ENCODE measurements at regions not wholly inside any gene's neighbourhood (a gene's known extent, or its start where the extent isn't known, plus 50 kb on each side); places are given as distances from the start of the nearest gene placed in this dataset.
"Not testable (repeated sequence)": the region's sequence is repeated elsewhere in the genome, so short reads cannot be mapped to it uniquely, and the experiment has no call there.

DNA sequence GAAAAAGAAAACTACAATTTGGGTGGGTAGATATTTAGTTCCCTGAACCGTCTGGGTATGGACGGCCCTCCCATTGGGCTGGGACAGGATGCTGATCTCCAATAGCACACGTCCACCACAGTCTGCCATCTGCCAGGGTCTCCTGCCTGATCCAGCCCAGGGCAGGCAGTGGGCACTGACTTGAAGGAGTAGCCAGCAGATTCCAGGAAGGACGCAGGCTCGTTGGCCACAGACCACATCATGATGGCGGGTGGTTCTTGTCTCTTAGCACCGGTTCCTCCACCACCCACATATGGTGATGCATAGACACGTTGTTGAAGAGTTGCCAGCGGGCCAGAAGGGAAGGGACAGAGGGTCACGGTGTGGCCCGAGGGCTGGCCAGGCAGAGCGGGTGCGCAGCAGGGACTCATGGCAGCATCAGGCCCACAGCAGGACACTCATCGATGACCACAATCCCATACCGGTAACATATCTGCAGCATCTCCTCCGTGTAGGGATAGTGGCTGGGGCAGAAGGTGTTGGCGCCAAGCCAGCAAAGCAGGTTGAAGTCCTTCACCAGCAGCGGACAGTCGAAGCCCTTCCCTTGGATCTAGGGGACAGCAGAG lies 155.8 kb upstream of the FAM174A start:
- DNase-seq (ENCODE audit: low read depth in 2 of 2) = not testable (repeated sequence)

DNA sequence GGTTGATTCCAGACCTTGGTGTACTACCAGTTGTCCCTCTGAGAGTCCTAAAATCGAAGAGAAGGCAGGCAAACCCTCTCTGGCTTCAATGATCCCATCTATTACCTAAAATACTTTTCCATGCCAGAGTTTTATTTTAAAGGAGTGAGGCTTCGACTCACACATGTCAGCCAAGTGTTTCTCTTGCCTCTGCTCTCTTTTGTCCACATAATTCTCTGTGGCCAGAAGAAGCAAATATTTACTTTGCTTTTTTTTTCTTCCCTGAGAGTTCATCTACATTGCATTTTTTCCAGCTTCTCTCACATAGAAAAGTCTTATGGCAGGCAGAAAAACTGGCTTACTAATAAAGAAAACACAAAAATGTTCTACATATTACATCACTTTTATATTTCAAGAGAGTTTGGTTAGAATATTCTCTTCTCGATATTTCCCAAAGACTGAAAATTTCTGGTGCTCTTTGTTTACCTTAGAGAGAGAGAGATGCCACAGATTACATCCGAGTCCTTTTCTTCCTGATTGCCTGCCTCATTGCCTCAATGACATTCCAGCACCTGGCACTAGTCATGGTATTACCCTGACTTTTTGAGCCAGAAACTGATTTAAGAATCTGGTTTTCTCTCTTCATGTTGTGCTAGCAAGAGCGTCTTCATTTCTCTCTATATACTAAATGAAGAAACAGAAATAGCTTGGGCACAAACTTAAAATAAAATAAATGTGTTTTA lies 170.3 kb upstream of the FAM174A start:
- DNase-seq (ENCODE audit: low read depth in 2 of 2) = not testable (repeated sequence)

DNA sequence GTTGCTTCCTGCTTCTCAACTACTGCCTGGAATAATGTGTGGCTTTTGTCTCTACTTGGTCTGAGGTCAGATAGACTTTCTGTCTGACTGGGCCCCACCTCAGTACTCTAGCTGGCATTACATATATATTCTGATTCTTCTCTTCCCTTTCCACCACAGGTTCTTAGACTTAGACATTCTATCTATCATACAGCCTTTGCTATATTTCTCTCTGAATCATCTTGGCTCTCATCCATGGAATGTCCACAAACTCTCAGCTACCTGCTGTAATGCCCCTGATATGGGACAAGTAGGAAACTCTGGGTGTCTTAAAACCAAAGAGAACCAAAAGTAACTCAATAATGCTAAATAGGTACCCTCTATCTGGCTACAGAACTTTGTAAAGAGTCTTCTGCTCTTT lies 170.8 kb upstream of the FAM174A start:
- DNase-seq (ENCODE audit: low read depth in 2 of 2) = not testable (repeated sequence)

DNA sequence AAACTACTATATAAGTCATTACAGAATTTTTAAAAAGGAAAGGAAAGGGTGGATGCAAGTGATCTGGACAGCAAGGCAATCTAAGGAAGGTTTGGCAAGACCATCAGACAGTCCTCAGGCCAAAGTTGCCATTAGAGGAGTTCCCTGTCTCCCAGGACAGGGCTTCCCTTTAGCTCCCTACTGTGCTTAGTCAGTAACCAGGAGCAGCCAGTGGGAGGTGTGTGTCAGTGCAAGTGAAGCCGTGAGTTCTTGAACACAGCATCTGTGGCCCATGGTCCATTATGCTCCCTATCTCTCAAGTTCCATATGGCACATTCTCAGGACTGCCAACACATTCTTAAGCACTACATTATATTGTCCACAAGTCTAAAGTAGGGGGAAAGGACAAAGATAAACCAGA lies 175.2 kb upstream of the FAM174A start:
- DNase-seq (ENCODE audit: low read depth in 2 of 2) = not testable (repeated sequence)

DNA sequence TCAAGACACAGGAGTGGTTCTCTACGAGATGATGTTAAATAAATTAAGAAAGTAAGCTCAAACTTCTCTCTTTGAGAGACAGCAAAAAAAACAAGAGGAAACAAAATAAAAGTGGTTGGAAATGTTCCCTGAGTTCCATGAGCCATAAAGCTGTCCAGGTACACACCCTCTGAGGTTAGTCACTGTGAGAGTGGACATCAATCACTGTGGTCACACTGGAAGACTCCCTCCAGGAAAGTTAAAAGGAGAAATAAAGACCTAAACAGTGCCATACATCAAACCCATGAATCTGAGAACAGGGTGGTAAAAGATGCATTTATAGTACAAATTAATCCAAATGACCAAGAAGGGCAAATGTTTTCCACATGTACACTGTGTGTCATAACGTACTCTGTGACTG lies 188.9 kb upstream of the FAM174A start:
- DNase-seq (ENCODE audit: low read depth in 2 of 2) = not testable (repeated sequence)

DNA sequence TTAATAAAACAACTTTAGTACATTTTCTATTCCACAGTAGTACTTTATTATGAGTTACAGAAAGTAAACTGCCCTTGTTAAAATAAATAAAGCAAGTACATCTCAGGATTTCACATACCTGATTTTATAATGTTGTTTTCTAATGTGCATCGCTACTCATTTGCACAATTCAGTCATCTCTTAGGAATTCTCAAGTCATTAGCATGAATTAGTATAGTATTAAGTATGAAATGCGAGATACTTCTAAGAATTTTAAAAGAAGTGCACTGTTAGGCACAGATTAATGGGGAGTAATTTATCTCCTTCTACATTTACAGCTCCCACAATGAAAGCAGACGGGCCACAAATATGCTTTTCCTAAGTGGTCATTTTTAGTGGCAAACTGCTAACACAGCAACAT lies 193.7 kb upstream of the FAM174A start:
- not testable (repeated sequence) for DNase-seq (ENCODE audit: low read depth in 2 of 2)

DNA sequence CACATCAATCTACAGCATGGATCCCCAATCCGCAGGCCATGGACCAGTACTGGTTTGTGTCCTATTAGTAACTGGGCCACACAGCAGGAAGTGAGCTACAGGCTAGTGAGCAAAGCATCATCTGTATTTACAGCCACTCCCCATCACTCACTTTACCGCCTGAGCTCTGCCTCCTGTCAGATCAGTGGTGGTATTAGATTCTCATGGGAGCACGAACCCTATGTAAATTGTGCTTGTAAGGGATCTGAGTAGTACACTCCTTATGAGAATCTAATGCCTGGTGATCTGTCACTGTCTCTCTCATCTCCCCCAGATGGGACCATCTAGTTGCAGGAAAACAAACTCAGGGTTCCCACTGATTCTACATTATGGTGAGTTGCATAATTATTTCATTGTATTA lies 212.7 kb upstream of the FAM174A start:
- no peak for DNase-seq (ENCODE audit: low read depth in 2 of 2)

DNA sequence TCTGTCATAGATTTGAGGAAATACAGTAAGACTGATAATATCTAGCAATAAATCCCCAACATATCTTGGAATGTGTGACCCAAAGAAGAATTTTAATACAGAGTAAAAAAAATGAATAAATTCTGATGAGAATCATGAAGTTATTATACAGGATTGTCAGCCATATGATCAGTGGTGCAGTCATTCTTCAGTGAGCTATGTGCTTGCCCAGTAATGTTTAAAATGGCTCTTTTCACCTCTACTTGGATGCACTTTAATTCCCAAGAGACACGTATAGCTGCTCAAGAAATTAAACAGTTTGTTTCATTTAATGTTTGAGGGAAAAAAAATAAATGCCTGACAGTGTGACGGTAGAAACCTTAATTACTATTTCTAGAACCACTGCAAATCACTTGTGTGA lies 215.3 kb upstream of the FAM174A start:
- no peak for DNase-seq (ENCODE audit: low read depth in 2 of 2)

DNA sequence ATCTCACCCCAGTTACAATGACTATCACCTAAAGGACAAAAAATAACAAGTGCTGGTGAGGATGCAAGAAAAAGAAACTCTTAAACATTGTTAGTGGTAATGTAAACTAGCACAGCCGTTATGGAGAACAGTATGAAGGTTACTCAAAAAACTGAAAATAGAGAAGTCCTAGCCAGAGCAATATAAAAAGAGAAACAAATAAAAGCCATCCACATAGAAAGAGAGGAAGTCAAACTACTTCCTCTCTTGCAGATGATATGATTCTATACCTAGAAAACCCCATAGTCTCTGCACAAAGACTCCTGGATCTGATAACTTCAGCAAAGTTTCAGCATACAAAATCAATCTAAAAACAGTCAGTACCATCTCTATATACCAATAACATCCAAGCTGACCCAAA lies 221.5 kb upstream of the FAM174A start:
- no peak for DNase-seq (ENCODE audit: low read depth in 2 of 2)

DNA sequence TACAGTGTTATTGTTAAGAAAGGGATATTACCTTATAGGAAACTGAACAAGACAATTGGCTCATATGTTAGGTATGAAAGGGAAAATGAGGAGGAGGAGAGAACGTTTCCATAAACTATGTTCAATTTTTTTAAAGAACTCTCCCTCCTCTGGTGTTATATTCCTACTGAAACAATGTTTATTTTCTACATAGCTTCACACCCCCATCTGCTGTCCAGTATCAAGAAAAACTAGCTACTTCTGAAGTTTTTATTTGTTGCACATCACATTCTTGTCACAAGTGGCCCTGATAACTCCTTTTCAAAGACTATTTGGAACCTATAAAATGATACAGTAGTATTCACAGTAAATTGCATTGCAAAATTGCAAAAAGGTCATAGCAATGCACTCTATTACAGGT lies 223.4 kb upstream of the FAM174A start:
- DNase-seq (ENCODE audit: low read depth in 2 of 2) = no peak

DNA sequence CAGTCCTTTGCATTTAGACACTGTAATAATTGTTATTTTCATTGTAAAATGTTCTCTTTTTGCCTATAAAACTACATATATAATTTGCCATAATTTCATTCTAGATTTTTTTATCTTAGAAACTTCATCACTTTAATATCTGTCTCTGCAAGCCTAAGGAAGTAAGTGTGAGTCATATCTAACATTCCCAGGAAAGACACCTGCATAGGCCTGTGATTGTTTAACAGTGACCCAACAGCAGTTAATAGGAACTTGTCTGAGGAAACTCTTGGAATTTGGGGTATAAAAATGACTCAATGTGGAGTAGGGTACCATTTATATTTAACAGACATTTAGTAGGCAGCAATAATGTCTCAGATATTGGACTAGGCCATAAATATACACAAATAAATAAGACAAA lies 229.2 kb upstream of the FAM174A start:
- no peak for DNase-seq (ENCODE audit: low read depth in 2 of 2)

DNA sequence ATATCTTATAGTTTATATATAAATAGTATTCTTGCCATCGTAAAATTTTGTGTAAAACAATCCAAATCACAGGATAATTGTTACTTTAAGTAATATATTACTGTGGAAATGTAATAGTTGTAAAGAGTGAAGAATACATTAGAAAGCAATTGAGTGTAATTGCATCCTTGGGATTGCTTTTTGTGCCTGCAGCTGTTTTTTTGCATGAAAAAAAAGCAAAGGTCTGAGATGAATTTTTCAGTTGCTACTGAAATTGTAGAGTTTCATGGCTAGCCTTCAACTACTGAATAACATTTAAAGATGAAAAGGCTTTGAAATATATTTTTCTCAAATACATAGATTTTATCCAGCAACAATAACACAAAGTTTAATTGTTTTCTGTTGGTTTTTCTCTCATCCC lies 232.0 kb upstream of the FAM174A start:
- no peak for DNase-seq (ENCODE audit: low read depth in 2 of 2)

DNA sequence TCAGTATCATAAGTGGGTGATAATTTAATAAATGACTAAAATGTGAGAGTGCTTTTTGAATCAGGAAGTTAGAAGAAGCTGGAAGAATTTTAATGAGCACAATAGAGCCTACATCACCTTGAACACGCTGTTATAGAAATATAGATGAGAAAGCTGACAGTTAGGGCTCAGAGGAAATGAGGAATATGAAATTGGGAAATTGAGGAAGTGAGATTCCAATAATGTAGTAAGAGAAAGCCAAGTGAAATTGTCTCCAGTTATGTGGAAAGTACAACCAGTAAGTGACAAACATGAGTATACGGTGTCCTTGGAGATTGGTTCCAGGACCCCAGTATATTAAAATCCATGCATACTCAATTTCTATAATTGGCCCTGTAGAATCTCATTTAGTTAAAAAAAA lies 235.9 kb upstream of the FAM174A start:
- no peak for DNase-seq (ENCODE audit: low read depth in 2 of 2)

DNA sequence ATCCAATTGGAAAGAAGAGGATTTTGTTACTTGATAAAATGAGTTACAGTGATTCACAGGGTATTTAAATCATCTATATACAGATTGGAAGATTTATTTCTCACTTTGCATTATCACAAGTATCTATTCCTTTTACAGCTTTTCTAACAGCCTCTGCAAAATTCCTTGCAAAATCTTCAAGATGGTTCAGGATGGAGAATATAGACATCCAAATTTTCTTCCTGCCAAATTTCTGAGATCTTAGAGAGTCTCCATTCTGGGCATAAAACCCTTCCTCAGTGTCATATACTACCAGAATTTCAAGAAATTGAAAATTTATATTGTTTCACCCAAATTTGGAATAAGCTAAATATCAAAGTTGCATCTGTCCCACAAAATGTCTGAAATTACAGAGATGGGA lies 259.1 kb upstream of the FAM174A start:
- no peak for DNase-seq (ENCODE audit: low read depth in 2 of 2)

DNA sequence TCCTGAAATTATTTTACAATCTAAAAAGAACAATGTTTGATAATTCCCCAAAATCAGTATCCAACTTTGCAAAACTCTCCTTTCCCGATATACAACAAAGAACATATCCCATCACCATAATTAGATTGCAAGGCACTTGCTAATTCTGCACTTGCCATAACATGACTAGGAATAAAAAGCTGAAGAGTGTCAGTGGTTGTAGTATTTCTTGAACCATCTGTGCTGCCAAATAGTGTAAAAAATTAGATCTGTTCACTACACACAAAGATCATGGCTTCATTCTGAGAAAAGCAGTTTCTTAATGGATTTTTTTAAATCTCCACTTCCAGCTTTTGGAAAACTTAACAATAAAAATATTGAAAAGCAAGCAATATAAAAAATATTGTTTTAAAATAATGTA lies 259.5 kb upstream of the FAM174A start:
- no peak for DNase-seq (ENCODE audit: low read depth in 2 of 2)

DNA sequence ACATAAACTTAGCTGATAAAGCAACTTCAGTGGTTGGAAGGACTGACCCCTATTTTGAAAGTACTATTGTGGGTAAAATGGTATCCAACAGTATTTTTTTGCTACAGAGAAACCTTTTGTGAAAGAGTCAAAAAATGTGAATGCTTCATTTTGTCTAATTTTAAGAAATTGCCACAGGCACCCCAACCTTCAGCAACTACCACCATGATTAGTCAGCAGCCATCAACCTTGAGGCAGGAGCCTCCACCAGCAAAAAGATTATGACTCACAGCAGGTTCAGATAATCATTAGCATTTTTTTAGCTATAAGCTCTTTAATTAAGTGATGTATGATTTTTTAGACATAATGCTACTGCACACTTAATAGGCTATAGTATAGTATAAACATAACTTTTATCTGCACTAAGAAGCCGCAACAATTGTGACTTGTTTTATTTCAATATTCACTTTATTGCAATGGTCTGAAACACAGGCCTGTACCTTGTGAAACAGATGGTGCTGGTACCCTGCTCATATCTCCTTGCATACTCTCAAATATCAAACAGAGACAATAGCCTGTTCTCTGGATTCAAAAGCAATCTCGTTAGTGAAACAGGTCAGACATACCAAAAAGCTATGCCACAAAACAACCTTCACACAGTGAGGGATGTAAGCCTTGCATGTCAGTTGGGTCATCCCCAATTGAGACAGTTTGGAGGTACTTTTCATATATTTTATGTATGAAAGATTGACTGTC lies 261.2 kb upstream of the FAM174A start:
- DNase-seq (ENCODE audit: low read depth in 2 of 2) = no peak

DNA sequence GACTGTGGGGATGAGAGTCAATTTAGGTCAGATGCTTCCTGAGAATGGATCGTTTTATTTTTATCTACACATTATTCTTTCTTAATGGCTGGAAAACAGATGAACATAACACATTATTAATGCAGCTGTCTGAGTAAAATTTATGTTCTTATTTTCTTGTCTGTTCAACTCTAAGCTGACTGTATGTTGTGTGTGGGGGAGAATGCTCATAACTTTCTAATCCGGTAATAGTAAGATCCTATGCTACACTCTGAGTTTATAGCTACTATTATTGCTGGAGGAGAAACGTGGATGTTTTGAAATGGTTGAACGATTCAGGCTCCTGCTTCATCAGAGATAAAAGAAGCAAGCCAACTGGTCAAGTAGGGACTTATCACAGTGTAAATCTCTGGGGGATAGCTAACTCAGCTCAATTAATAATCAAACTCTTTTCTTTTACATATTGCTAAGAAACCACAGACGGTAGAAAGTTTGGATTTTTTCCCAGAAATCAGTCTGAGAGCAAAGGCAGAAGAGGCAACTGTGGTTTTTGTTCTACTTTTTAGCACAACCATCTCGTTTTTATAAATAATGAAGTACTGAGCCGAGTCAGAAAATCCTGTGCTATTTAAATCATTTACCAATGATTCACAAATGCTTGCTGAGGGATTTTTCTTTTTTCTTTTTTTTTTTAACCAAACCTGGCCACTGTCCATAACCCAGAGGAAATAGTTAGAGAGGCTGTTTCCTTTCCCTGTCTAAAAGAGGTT lies 265.0 kb upstream of the FAM174A start:
- no peak for DNase-seq (ENCODE audit: low read depth in 2 of 2)

DNA sequence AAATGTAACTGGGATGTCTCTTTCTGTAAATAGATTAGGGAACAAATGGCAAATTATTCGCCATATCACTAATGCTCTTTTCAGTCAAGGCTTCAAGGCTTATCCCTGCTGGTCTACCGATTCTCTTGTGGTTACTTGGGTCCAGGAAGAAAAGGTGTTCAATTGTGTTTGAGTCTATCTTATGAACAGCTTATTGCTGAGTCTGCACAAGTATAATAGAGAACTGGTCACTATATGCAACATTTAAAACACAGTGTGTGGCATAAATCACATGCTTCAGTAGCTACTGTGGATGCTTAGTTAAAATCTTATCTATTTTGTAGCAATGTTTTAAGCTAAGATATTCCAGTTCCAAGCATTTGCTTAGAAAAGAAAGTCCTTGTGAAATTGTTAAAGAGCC lies 274.2 kb upstream of the FAM174A start:
- DNase-seq (ENCODE audit: low read depth in 2 of 2) = no peak

DNA sequence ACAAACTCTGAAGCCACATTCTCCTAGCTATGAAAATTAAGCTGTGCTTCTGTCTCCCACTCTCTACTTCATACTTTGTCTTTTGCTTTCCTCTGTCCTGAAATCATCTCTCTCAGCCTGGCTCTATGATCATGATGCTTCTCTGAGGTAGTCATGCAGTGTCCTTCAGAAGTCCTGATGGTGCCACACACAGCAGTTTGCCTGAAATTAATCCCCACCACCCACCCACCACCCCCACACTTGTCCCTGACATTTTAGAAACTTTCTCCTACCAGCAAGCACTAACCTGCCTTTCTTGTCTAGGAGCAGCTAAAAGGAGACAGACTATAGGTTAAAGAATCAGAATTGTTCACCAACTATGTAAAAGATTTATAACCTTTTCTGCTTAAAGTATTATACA lies 282.2 kb upstream of the FAM174A start:
- DNase-seq (ENCODE audit: low read depth in 2 of 2) = no peak

DNA sequence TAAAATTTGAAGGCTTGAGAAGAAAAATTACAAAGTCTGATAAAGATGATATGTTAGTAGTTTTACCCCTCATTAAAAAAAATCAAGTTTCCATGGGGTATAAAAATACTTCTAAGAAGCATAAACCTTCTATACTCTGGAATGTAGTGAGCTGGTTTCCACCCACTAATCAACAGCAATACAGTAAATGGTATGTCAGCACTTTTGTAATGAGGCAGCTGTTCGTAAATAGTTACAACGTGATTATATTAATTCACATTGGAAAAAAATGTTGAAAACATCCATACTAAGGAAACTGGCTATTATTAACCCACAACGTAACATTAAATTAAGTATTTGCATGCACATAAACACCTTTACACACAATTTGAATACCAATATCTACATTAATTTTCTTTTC lies 283.1 kb upstream of the FAM174A start:
- no peak for DNase-seq (ENCODE audit: low read depth in 2 of 2)

DNA sequence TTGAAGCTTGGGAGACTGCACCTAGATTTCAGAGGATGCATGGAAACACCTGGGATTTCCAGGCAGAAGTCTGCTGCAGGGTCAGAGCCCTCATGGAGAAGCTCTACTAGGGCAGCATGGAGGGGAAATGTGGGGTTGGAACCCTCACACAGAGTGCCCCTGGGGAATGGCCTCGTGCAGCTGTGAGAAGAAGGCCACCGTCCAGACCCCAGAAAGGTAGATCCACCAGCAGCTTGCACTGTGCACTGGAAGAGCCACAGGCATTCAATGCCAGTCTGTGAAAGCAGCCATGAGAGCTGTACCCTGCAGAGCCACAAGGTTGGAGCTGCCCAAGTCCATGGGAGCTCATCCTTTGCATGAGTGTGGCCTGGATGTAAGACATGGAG lies 285.3 kb upstream of the FAM174A start:
- DNase-seq (ENCODE audit: low read depth in 2 of 2) = no peak

DNA sequence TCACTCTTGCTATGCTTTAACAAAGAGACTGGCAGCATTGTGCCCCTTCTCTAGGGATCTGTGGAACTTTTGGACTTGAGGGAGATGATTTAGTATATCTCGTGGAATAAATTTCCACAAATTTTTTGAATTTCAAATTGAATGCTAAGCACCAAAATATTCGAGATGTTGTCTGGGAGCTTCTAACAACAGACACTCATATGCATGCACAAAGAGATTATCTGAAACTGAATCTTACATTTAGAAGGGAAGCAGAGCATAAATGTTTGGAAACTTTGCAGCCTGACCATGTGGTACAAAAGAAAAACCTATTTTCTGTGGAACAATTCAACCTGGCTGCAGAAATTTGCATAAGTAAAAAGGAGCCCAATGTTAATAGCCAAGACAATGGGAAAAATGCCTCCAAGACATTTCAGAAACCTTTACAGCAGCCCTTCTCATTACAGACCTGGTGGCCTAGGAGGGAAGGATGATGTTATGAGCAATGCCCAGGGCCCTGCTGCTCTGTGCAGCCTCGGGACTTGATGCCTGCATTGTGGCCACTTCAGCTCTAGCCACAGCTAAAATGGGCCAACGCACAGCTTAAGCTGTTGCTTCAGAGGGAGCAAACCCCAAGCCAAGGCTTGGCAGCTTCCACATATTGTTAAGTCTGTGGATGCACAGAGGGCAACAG lies 285.8 kb upstream of the FAM174A start:
- no peak for DNase-seq (ENCODE audit: low read depth in 2 of 2)

Measured in stimulated activated CD8-positive, alpha-beta memory T cell treated with anti-CD3 and anti-CD28 coated beads, Interleukin-15, amount 100 ng/mL, for 4 hours (primary cell).